ENCODE measurements at regions not wholly inside any gene's neighbourhood (a gene's known extent, or its start where the extent isn't known, plus 50 kb on each side); places are given as distances from the start of the nearest gene placed in this dataset.

- TF ChIP-seq CTCF (IDR thresholded peaks at IDR 0.05) (no peak), POLR2A (IDR thresholded peaks at IDR 0.05; ENCODE audit: low read depth) (no peak), POLR2AphosphoS5 (IDR thresholded peaks at IDR 0.05) (no peak), EP300 (IDR thresholded peaks at IDR 0.05) (no peak)
These were observed 157.4 kb downstream of the SOX11 start for GRCh38 chr2:5849562-5849961.
